ENCODE measurements at regions not wholly inside any gene's neighbourhood (a gene's known extent, or its start where the extent isn't known, plus 50 kb on each side); places are given as distances from the start of the nearest gene placed in this dataset.

- Histone ChIP-seq H3K9me1 (replicated peaks; ENCODE audit: control insufficient read depth, extremely low read depth, insufficient read depth, low read length) (no peaks in the 10 kb centered on the region), H4K20me1 (replicated peaks; ENCODE audit: control insufficient read depth, extremely low read depth, insufficient read depth, low read length) (no peaks in the 10 kb centered on the region), H3K4me2 (ENCODE audit: insufficient read depth, low read length) (no peak overlapping the region), H3K4me3 (replicated peaks in 1 of 3; ENCODE audit: insufficient read depth in 1 of 3, low read depth in 1 of 3, low read length in 3 of 3) (no peak overlapping the region), H3K36me3 (ENCODE audit: control insufficient read depth in 2 of 2, extremely low read depth in 1 of 2, insufficient read depth in 2 of 2, low read length in 2 of 2) (no peaks in the 10 kb centered on the region), H3K9me3 (replicated peaks; ENCODE audit: control insufficient read depth, insufficient read depth, low read length) (no peaks in the 10 kb centered on the region), H3K27me3 (ENCODE audit: control insufficient read depth in 2 of 2, insufficient read depth in 2 of 2, low read length in 2 of 2) (no peaks in the 10 kb centered on the region), H2AFZ (ENCODE audit: low read depth, low read length) (no peak overlapping the region), H3K79me2 (ENCODE audit: control insufficient read depth, insufficient read depth, low read length) (no peaks in the 10 kb centered on the region), H3K27ac (ENCODE audit: insufficient read depth, low read depth, low read length) (no peak overlapping the region), H3K9ac (replicated peaks; ENCODE audit: extremely low read depth, insufficient read depth, low read length) (no peak overlapping the region), H3K4me1 (ENCODE audit: control insufficient read depth, extremely low read depth, insufficient read depth, low read length) (no peaks in the 10 kb centered on the region)
- DNase-seq (ENCODE audit: low read depth, low spot score), result no peak
- CTCF ChIA-PET, result no interaction called here
- POLR2A ChIA-PET, result no interaction called here
- intact Hi-C loops (cut with micrococcal nuclease) (no loop called here), dilution Hi-C loops (cut with MboI; ENCODE audit: extremely low pct_ligation_motif_present, low sequenced_read_pairs) (no loop called here)
- no peak for TF ChIP-seq MYC (IDR thresholded peaks at IDR 0.05; ENCODE audit: low read depth, low read length)
- no peak for TF ChIP-seq EZH2 (IDR thresholded peaks at IDR 0.05; ENCODE audit: borderline replicate concordance, low read depth, low read length, severe bottlenecking)
- TF ChIP-seq FOS (IDR thresholded peaks at IDR 0.05; ENCODE audit: borderline replicate concordance, insufficient read depth, low read length), result no peak
- no peak for TF ChIP-seq JUN (IDR thresholded peaks at IDR 0.05; ENCODE audit: borderline replicate concordance, insufficient read depth, insufficient read length, low read depth)
- TF ChIP-seq MAX (IDR thresholded peaks at IDR 0.05; ENCODE audit: insufficient read depth, insufficient read length), result no peak
- TF ChIP-seq POLR2A (IDR thresholded peaks at IDR 0.05; ENCODE audit: low read depth, low read length), result no peak
- FAIRE-seq, result no peak
- BruUV-seq (replicated peaks), result no TSS peak
Observed at GRCh38 chr17:79537061-79537460, 73.8 kb downstream of the RBFOX3 start.

- CTCF ChIA-PET, result no interaction called here
Observed at GRCh38 chr17:79536212-79536840, 74.5 kb downstream of the RBFOX3 start.

More at GRCh38 chr17:79536212-79536840, 74.5 kb downstream of the RBFOX3 start:
- no peak overlapping the region for H3K4me3 ChIP-seq (replicated peaks in 1 of 3; ENCODE audit: insufficient read depth in 1 of 3, low read depth in 1 of 3, low read length in 3 of 3)
- BruUV-seq (replicated peaks), result no TSS peak
- H3K27me3 ChIP-seq (ENCODE audit: control insufficient read depth in 2 of 2, insufficient read depth in 2 of 2, low read length in 2 of 2), result no peaks in the 10 kb centered on the region
- FAIRE-seq (no peak), DNase-seq (ENCODE audit: low read depth, low spot score) (no peak)
- H3K27ac ChIP-seq (ENCODE audit: insufficient read depth, low read depth, low read length), result no peak overlapping the region
- no peak overlapping the region for H3K4me2 ChIP-seq (ENCODE audit: insufficient read depth, low read length)
- no peaks in the 10 kb centered on the region for H3K79me2 ChIP-seq (ENCODE audit: control insufficient read depth, insufficient read depth, low read length)
- H4K20me1 ChIP-seq (replicated peaks; ENCODE audit: control insufficient read depth, extremely low read depth, insufficient read depth, low read length), result no peaks in the 10 kb centered on the region
- H2AFZ ChIP-seq (ENCODE audit: low read depth, low read length), result no peak overlapping the region
- no peaks in the 10 kb centered on the region for H3K9me1 ChIP-seq (replicated peaks; ENCODE audit: control insufficient read depth, extremely low read depth, insufficient read depth, low read length)
- no peak overlapping the region for H3K9ac ChIP-seq (replicated peaks; ENCODE audit: extremely low read depth, insufficient read depth, low read length)
- POLR2A ChIA-PET, result no interaction called here
- no peaks in the 10 kb centered on the region for H3K4me1 ChIP-seq (ENCODE audit: control insufficient read depth, extremely low read depth, insufficient read depth, low read length)
- H3K9me3 ChIP-seq (replicated peaks; ENCODE audit: control insufficient read depth, insufficient read depth, low read length), result no peaks in the 10 kb centered on the region
- intact Hi-C loops (cut with micrococcal nuclease), result no loop called here
- dilution Hi-C loops (cut with MboI; ENCODE audit: extremely low pct_ligation_motif_present, low sequenced_read_pairs), result no loop called here
- no peaks in the 10 kb centered on the region for H3K36me3 ChIP-seq (ENCODE audit: control insufficient read depth in 2 of 2, extremely low read depth in 1 of 2, insufficient read depth in 2 of 2, low read length in 2 of 2)
- TF ChIP-seq MYC (IDR thresholded peaks at IDR 0.05; ENCODE audit: low read depth, low read length) (no peak), CTCF (IDR thresholded peaks at IDR 0.05; ENCODE audit: extremely low read depth in 1 of 2, insufficient read depth in 1 of 2, low read depth in 1 of 2, low read length in 2 of 2) (no peak), GATA2 (IDR thresholded peaks at IDR 0.05; ENCODE audit: insufficient read depth, insufficient read length, low read depth, low read length) (no peak), POLR2A (IDR thresholded peaks at IDR 0.05; ENCODE audit: low read depth, low read length) (no peak), POLR2AphosphoS5 (IDR thresholded peaks at IDR 0.05; ENCODE audit: insufficient read depth, low read depth, low read length) (no peak), EZH2 (IDR thresholded peaks at IDR 0.05; ENCODE audit: borderline replicate concordance, low read depth, low read length, severe bottlenecking) (no peak), FOS (IDR thresholded peaks at IDR 0.05; ENCODE audit: borderline replicate concordance, insufficient read depth, low read length) (no peak), JUN (IDR thresholded peaks at IDR 0.05; ENCODE audit: borderline replicate concordance, insufficient read depth, insufficient read length, low read depth) (no peak), MAX (IDR thresholded peaks at IDR 0.05; ENCODE audit: insufficient read depth, insufficient read length) (no peak)
